GM19035 (cell line): ENCODE measurements at regions not wholly inside any gene's neighbourhood (a gene's known extent, or its start where the extent isn't known, plus 50 kb on each side); places are given as distances from the start of the nearest gene placed in this dataset.

Experiments
- ATAC-seq: cut with Tn5 transposase; IDR thresholded peaks from one replicate; pipeline ENCODE4 v1.9.1; 2021; ENCODE audit not compliant: unreplicated experiment

DNA sequence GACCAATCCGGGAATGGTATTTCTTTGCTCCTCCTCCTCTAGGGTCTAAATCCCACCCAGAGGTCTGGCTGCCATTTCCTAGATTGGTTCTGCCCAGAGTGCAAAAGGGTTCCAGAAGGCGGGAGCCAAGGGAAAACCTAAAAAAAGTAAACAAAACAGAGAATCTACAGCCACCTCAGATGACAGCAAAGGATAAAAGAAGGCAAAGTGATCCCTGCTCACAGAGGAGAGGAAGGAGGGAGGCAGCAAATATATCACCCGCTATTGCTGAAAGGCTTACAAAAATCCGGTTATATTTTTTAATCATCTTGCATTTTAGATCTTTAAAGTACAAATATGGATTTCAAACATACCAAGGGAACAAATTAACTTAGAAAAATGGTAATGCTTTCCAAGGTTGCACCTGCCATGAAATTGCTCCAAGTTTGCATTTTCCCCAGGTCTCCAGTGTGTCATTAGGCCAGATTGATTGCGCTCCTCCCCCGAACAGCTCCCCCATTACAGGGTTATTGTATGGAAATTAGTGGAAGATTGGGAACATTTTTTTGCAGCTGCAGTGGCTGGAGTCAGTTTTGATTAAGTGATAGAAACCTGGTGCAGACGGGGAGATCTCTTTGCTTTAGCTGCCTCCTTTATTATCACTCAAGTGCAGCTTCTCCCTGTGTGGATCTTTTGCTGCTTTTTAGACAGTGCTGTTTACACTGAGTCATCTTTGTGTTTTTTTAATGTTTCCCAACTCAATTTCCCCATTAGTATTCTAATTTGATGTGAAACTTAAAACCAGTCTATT, 280.5 kb upstream of the CAMK1G start:
- no peak for ATAC-seq

DNA sequence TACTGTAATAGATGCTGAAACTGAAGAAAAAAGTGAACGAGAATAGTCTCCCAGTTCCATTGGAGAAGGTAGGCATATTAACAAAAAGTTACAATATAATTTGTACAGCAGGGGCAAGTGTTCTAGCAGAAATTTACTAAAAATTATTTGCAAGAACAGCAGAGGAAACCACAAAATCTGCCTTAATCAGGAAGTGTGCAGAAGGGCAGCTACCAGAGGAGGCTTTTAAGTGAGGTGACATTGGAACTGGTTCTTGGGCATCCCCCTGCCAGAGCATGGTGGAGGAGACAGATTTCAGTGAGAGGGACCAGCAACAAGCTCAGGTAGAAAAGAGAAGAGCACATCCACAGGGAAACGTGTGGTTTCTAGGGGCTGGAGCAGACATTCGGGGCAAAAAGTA, 279.3 kb upstream of the CAMK1G start:
- ATAC-seq: no peak

DNA sequence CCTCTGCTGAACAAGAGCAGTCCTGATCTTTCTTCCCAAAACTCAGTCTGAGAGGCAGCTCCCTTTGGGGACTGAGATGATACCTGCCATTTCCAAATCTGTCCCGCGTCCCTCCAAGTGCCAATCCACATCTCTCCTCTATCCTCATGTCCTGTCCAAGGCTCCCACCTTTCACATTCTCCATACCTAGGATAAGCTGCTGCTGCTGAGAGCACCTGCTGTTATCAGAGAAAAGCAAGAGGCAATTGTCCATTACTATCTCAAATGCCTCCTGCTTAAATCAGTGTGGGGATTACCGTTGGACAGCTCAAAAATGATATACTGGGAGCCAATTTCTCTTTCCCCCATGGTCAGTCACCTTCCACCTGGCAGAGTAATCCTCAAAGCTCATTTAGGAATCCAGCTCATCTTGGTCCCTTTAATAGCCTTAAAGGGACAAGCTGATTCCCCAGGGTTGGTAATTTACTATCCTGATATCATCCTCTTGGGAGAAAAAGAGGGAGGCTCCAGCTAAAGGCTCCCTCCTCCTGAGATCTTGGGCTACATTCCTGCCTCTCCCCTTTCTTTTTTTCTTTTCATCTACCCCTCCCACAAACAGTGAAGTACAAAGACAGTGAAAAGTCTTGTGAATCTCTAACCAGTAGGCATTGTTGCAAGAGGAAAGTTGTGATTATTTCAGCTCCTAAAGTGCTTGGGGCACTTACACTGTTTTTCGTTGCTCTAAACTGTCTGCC, 278.1 kb upstream of the CAMK1G start:
- ATAC-seq: no peak

DNA sequence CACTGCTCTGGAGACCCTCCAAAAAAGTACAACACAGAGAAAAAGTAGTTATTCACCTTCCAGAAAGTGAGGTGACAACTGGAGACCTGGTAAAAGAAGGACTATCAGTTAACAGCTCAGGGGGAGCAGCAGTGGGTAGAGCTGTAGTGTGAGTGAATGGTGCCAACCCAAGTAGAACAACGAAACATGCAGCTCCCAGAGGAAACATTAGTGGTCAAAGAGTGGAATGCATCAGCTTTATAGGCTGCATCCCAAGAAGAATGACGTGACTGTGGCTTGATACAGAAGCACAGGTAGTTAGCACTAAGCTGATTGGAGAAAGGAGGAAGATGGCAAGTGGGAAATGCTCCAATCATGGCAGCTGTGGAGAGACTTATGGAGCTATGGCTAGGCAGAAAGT, 275.7 kb upstream of the CAMK1G start:
- ATAC-seq: no peak

DNA sequence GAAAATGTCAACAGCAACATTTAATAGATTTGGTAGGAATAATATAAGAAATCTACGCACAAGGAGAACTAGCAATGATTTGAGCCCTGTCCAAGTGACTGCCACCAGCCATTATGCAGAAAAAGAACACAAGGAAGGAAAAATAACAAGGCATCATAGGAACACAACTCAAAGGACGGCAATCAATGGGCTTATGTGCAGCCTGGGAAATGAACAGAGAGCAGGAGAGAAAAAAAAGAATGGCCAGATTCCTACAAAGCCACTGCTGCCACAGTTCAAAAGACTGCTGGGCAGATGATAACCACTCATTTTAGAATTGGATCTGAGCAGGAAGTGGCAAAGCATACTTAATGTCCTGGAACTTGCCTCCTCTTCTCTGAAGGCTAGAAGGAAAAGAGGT, 274.3 kb upstream of the CAMK1G start:
- no peak for ATAC-seq

GRCh38 chr1:209311770-209312169, 271.7 kb upstream of the CAMK1G start:
- no peak for ATAC-seq

- no peak for ATAC-seq
Measured at GRCh38 chr1:209316929-209317328, 266.6 kb upstream of the CAMK1G start.

GRCh38 chr1:209318181-209319056, 265.1 kb upstream of the CAMK1G start:
- ATAC-seq: no peak

DNA sequence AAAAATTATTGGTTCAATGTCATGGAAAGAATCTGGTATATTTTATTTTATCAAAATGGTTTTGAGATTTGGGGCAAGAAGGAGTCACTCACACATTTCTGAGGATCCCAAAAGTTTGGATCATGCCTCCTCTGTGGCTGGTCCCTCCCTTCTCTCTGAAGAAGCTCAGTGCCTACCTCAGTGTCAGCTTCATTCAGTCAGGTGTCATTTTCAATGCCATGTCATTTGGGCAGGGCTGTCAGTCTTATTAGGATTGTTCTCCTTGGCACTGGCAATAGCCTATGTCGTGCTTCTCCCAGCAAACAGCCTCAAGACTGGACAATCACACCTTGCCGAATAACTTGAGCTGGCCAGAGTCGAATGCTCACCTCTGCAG, 264.5 kb upstream of the CAMK1G start:
- ATAC-seq: no peak

- no peak for ATAC-seq
Measured at GRCh38 chr1:209319549-209319948, 264.0 kb upstream of the CAMK1G start.

GRCh38 chr1:209323743-209324142, 259.8 kb upstream of the CAMK1G start:
- no peak for ATAC-seq

DNA sequence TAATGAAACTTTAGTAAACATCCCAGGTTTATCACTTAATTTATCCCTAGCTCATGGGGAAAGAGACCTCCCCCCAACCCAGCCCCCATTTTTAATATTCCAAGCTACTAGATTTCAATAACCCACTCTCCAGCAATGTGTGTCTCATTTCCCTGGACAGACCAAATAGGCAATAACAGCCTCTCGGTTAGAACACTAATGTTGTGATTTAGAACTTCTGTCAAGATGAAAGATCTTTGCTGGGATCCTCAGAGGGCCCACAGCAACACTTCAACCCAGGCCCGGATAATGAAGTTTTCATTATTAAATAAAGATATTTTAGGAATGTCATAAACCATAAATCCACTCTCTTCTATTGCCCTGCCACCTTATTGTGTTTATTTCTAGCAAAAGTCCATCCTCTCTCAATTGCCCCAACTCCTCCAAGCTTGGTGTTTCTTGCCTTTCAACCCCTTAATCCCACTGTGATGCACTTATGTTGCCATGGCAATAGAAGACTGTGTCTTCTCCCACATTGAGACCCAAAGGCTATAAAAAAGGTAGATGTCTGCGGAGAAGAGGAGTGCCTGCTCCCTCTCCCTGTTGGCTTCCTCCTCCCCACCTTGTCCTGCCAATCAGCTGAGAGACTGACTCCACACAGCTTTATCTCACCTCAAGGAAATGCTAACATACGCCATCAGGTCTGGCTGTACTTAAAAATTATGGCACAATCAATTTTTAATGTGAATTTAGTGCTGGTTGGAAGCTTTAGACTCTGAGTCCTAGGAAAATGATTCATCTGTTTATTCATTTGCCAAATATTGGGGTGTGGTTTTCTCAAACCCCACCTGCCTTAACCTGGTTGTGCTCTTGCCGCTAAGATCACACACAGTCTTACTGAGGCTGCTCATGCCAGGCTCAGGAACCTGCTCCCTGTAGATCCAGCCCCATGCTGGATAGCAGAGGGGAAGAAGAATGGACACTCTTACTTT, 258.3 kb upstream of the CAMK1G start:
- ATAC-seq: no peak

DNA sequence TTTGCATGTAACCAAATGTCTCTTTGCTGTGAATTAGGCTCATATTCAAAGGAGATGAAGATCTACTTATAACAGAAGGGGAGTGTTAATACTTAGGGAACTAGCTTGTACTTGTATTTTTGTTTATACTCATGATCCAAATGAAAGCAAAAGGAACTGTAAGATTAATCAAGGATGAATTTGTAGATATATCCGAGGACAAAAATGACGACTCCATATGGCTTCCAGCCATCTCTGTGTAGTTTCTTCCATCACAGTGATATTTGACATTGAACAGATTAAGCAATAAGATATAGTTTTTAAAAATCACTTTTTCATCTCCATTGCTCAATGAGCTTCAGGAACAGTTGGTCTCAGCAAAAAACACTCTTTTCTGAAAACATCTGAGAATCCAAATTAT, 257.4 kb upstream of the CAMK1G start:
- no peak for ATAC-seq

- ATAC-seq: no peak
Measured at GRCh38 chr1:209326831-209327230, 256.7 kb upstream of the CAMK1G start.

GRCh38 chr1:209328196-209328595, 255.3 kb upstream of the CAMK1G start:
- no peak for ATAC-seq

DNA sequence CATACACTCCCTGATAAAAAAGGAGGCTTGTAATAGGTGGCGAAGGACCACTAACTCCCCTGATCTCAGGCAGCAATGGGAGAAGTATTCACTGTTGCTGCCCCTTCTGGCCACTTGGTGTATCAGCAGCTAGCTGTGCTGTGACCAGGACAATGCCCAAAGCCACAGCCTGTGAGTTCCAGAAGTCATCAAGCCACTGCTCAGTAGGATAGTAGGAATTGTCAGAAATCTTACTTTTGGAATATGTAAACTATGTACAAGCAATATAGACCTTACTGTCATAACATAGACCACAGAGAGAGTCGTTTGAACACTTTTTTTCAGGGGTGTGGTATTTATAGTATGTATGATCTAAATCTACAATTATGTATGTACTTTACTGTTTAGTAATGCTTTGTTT, 248.3 kb upstream of the CAMK1G start:
- ATAC-seq: no peak

GRCh38 chr1:209341146-209341545, 242.4 kb upstream of the CAMK1G start:
- ATAC-seq: no peak

GRCh38 chr1:209341673-209342420, 241.7 kb upstream of the CAMK1G start:
- no peak for ATAC-seq

GRCh38 chr1:209342441-209343175, 240.9 kb upstream of the CAMK1G start:
- no peak for ATAC-seq
